Panc1 (cell line): ENCODE measurements at regions not wholly inside any gene's neighbourhood (a gene's known extent, or its start where the extent isn't known, plus 50 kb on each side); places are given as distances from the start of the nearest gene placed in this dataset.

Experiments used
- REST ChIP-seq, 2 experiments: IDR thresholded peaks; 2 replicates each; pipeline ENCODE4 v1.6.1; 2011 to 2012; ENCODE audit warnings: low read depth in 2 of 2, control low read depth in 1 of 2, low read length in 1 of 2, mild to moderate bottlenecking in 1 of 2, moderate library complexity in 1 of 2; ENCODE audit not compliant: insufficient read depth in 1 of 2
- SIN3A ChIP-seq: IDR thresholded peaks from 2 replicates; pipeline ENCODE4 v1.6.1; 2012; ENCODE audit warnings: low read depth, mild to moderate bottlenecking, low read length, moderate library complexity, borderline replicate concordance; ENCODE audit not compliant: insufficient read depth
- TF ChIP-seq, protein P1 (sequence below): fragments of 450-650 bp; IDR thresholded peaks from 2 replicates; pipeline ENCODE4 v1.5.1; 2017; ENCODE audit warnings: mild to moderate bottlenecking

DNA sequence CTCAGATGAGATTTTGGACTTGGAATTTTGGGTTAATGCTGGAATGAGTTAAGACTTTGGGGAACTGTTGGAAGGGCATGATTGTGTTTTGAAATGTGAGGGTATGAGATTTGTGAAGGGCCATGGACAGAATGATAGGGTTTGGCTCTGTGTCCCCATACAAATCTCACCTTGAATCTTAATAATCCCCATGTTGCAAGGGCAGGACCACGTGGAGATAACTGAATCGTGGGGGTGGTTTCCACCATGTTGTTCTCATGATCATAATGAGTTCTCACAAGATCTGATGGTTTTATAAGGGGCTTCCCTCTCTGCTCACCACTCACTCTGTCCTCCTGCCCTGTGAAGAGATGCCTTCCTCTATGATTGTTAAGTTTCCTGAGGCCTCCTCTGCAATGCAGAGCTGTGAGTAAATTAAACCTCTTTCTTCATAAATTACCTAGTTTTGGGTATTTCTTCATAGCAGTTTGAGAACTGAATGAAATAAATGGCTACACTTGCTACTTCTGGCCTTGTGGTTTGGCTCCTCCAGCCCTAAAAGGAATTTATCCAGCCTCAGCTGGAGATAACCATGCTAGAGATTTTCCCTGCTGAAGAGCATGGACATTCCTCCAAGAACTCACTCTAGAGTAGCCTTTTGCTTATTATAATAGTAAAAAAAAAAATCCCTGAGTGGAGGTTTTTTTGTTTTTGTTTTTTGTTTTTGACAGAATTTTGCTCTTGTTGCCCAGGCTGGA, 144.3 kb upstream of the TFPI start:
- TF ChIP-seq, protein P1, sequence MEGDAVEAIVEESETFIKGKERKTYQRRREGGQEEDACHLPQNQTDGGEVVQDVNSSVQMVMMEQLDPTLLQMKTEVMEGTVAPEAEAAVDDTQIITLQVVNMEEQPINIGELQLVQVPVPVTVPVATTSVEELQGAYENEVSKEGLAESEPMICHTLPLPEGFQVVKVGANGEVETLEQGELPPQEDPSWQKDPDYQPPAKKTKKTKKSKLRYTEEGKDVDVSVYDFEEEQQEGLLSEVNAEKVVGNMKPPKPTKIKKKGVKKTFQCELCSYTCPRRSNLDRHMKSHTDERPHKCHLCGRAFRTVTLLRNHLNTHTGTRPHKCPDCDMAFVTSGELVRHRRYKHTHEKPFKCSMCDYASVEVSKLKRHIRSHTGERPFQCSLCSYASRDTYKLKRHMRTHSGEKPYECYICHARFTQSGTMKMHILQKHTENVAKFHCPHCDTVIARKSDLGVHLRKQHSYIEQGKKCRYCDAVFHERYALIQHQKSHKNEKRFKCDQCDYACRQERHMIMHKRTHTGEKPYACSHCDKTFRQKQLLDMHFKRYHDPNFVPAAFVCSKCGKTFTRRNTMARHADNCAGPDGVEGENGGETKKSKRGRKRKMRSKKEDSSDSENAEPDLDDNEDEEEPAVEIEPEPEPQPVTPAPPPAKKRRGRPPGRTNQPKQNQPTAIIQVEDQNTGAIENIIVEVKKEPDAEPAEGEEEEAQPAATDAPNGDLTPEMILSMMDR, result no peak
- no peak for TF ChIP-seq REST (IDR thresholded peaks at IDR 0.05; ENCODE audit: insufficient read depth in 1 of 2, low read depth in 2 of 2, low read length in 1 of 2)
- TF ChIP-seq SIN3A, result no peak
